GM10266 (cell line): ENCODE measurements at regions not wholly inside any gene's neighbourhood (a gene's known extent, or its start where the extent isn't known, plus 50 kb on each side); places are given as distances from the start of the nearest gene placed in this dataset.
"Not testable (repeated sequence)": the region's sequence is repeated elsewhere in the genome, so short reads cannot be mapped to it uniquely, and the experiment has no call there.

Experiments
- DNase-seq: peaks from one replicate; pipeline ENCODE4 v3.0.0; 2012; ENCODE audit errors: extremely low spot score
- CTCF ChIP-seq: IDR thresholded peaks from 2 replicates; pipeline ENCODE4 v1.5.1; 2012; ENCODE audit warnings: mild to moderate bottlenecking, low read depth; ENCODE audit not compliant: control insufficient read depth, insufficient read depth; ENCODE audit errors: missing control alignments

GRCh38 chr3:154642145-154642544 is 212.2 kb upstream of the GPR149 start:
- DNase-seq: no peak
- no peak for TF ChIP-seq CTCF

GRCh38 chr3:154625756-154626155 is 195.8 kb upstream of the GPR149 start:
- DNase-seq: no peak
- TF ChIP-seq CTCF: no peak

- DNase-seq: not testable (repeated sequence)
Measured at GRCh38 chr3:154619621-154620020, 189.6 kb upstream of the GPR149 start.

GRCh38 chr3:154616298-154616697 is 186.3 kb upstream of the GPR149 start:
- DNase-seq: no peak
- TF ChIP-seq CTCF: no peak

GRCh38 chr3:154615471-154615870 is 185.5 kb upstream of the GPR149 start:
- TF ChIP-seq CTCF: no peak
- DNase-seq: no peak

- TF ChIP-seq CTCF: no peak
- no peak for DNase-seq
Measured at GRCh38 chr3:154614601-154615000, 184.6 kb upstream of the GPR149 start.

- TF ChIP-seq CTCF: no peak
- no peak for DNase-seq
Measured at GRCh38 chr3:154614078-154614477, 184.1 kb upstream of the GPR149 start.

GRCh38 chr3:154602241-154602640 is 172.3 kb upstream of the GPR149 start:
- no peak for DNase-seq
- no peak for TF ChIP-seq CTCF
